HCT116 (cell line): ENCODE measurements at regions not wholly inside any gene's neighbourhood (a gene's known extent, or its start where the extent isn't known, plus 50 kb on each side); places are given as distances from the start of the nearest gene placed in this dataset.

Experiments
- ATAC-seq: fragments of 200-7000 bp; cut with Tn5 transposase; 2 replicates; pipeline ENCODE4 v1.9.1; 2020; ENCODE audit warnings: mild to moderate bottlenecking, moderate library complexity
- BruUV-seq: library from RNA; stranded (reverse); fragments of 400-500 nt; replicated peaks from 2 replicates; lab custom pipeline; 2021; lab: Mats Ljungman, UMichigan
- CTCF ChIA-PET: fragments of 300-600 bp; sonication (Branson Sonifier 250); formaldehyde crosslinking; loops from one replicate; lab custom pipeline; 2021; ENCODE audit warnings: antibody characterized with exemption; lab: Charles Lee
- POLR2A ChIA-PET: fragments of 300-600, 350-600 bp; sonication (Branson Sonifier 250); formaldehyde crosslinking; loops from one replicate; lab custom pipeline; 2021; ENCODE audit warnings: antibody characterized with exemption; lab: Charles Lee
- RAD21 ChIA-PET, 2 experiments: fragments of 300-600 bp; sonication (Branson Sonifier 250); formaldehyde crosslinking; loops; one replicate each; lab custom pipeline; 2023; ENCODE audit warnings: low total read pairs in 2 of 2; ENCODE audit not compliant: uncharacterized antibody in 2 of 2, unreplicated experiment in 2 of 2, low non-redundant PET in 1 of 2; lab: Charles Lee
- DNase-seq: peaks from one replicate; pipeline ENCODE4 v3.0.0-alpha.2; 2010; ENCODE audit warnings: low read depth, low spot score
- H2AFZ ChIP-seq: fragments of 200-600 bp; shearing (Covaris generic), sonication (generic); 2 replicates; pipeline ENCODE4 v1.6.1; 2017; ENCODE audit warnings: low read depth, mixed run types, mixed read lengths, antibody characterized with exemption, low read length; ENCODE audit not compliant: poor library complexity, severe bottlenecking
- H3K27ac ChIP-seq: 2 replicates; pipeline ENCODE4 v1.5.1; 2012; ENCODE audit warnings: low read depth, low read length
- H3K27me3 ChIP-seq: fragments of 200-600 bp; sonication (generic); 2 replicates; pipeline ENCODE4 v1.6.1; 2016; ENCODE audit warnings: mixed run types, low read length, mixed read lengths; ENCODE audit not compliant: insufficient read depth
- H3K36me3 ChIP-seq, 2 experiments: fragments of 200-500 bp in 1 of 2; fragments of 200-600 bp in 1 of 2; sonication (Bioruptor generic) in 1 of 2; sonication (generic) in 1 of 2; 2 replicates each; pipeline versions ENCODE4 v1.5.1 to v1.6.1; 2014 to 2016; ENCODE audit warnings: low read length in 2 of 2, inconsistent platforms in 1 of 2, mixed read lengths in 1 of 2, mixed run types in 1 of 2; ENCODE audit not compliant: insufficient read depth in 2 of 2, control insufficient read depth in 1 of 2
- H3K4me1 ChIP-seq, 2 experiments: fragments of 200-600 bp in 1 of 2; sonication (generic) in 1 of 2; 2 replicates each; pipeline versions ENCODE4 v1.5.1 to v1.6.1; 2012 to 2017; ENCODE audit warnings: low read length in 2 of 2, inconsistent platforms in 1 of 2, mild to moderate bottlenecking in 1 of 2, mixed read lengths in 1 of 2, mixed run types in 1 of 2, moderate library complexity in 1 of 2; ENCODE audit not compliant: insufficient read depth in 2 of 2, control insufficient read depth in 1 of 2
- H3K4me2 ChIP-seq: fragments of 200-600 bp; sonication (generic); 2 replicates; pipeline ENCODE4 v1.6.1; 2017; ENCODE audit warnings: mixed run types, low read length, mixed read lengths
- H3K4me3 ChIP-seq, 2 experiments: fragments of 200-600 bp in 1 of 2; sonication (generic) in 1 of 2; replicated peaks in 1 of 2; 2 replicates each; pipeline ENCODE4 v1.5.1; 2011 to 2016; ENCODE audit warnings: low read length in 2 of 2, control low read depth in 1 of 2, low read depth in 1 of 2, mild to moderate bottlenecking in 1 of 2, mixed read lengths in 1 of 2, mixed run types in 1 of 2
- H3K79me2 ChIP-seq: fragments of 200-600 bp; sonication (generic); 2 replicates; pipeline ENCODE4 v1.6.1; 2017; ENCODE audit warnings: mild to moderate bottlenecking, mixed run types, low read length, moderate library complexity, mixed read lengths; ENCODE audit not compliant: insufficient read depth
- H3K9ac ChIP-seq: fragments of 200-600 bp; sonication (generic); 2 replicates; pipeline ENCODE4 v1.6.1; 2016; ENCODE audit warnings: low read length, mixed read lengths
- H3K9me2 ChIP-seq: fragments of 200-600 bp; sonication (generic), shearing (Covaris generic); 2 replicates; pipeline ENCODE4 v1.6.1; 2017; ENCODE audit warnings: mixed run types, mild to moderate bottlenecking, moderate library complexity; ENCODE audit not compliant: insufficient read depth
- H3K9me3 ChIP-seq, 2 experiments: fragments of 200-500 bp in 1 of 2; fragments of 200-600 bp in 1 of 2; sonication (Bioruptor generic) in 1 of 2; sonication (generic) in 1 of 2; 2 replicates each; pipeline ENCODE4 v1.6.1; 2014 to 2017; ENCODE audit warnings: low read length in 2 of 2, mixed read lengths in 2 of 2, inconsistent platforms in 1 of 2, low read depth in 1 of 2, mild to moderate bottlenecking in 1 of 2, mixed run types in 1 of 2, moderate library complexity in 1 of 2; ENCODE audit not compliant: control insufficient read depth in 1 of 2, insufficient read depth in 1 of 2
- H4K20me1 ChIP-seq: fragments of 200-600 bp; sonication (generic), shearing (Covaris generic); 2 replicates; pipeline ENCODE4 v1.6.1; 2017; ENCODE audit warnings: mixed run types, mild to moderate bottlenecking, moderate library complexity; ENCODE audit not compliant: insufficient read depth
- CEBPB ChIP-seq: IDR thresholded peaks from 2 replicates; pipeline ENCODE4 v1.6.1; 2012; ENCODE audit warnings: low read depth
- EGR1 ChIP-seq: IDR thresholded peaks from 2 replicates; pipeline ENCODE4 v1.6.1; 2012; ENCODE audit warnings: low read depth
- ELF1 ChIP-seq: IDR thresholded peaks from 2 replicates; pipeline ENCODE4 v1.6.1; 2012; ENCODE audit warnings: low read depth, borderline replicate concordance
- EZH2 ChIP-seq: fragments of 200-600 bp; sonication (generic); IDR thresholded peaks from 2 replicates; pipeline ENCODE4 v1.6.1; 2017; ENCODE audit warnings: antibody characterized with exemption, mixed run types
- EZH2phosphoT487 ChIP-seq: fragments of 200-600 bp; IDR thresholded peaks from 2 replicates; pipeline ENCODE4 v1.6.1; 2018; ENCODE audit warnings: antibody characterized with exemption, borderline replicate concordance
- FOSL1 ChIP-seq: IDR thresholded peaks from 2 replicates; pipeline ENCODE4 v1.6.1; 2012; ENCODE audit warnings: low read depth
- JUND ChIP-seq: IDR thresholded peaks from 2 replicates; pipeline ENCODE4 v1.6.1; 2012
- POLR2A ChIP-seq: IDR thresholded peaks from 2 replicates; pipeline ENCODE4 v1.7.0; 2011; ENCODE audit warnings: borderline replicate concordance; ENCODE audit not compliant: insufficient read depth, insufficient read length; ENCODE audit errors: extremely low read depth
- POLR2AphosphoS5 ChIP-seq: IDR thresholded peaks from 2 replicates; pipeline ENCODE4 v1.6.1; 2011; ENCODE audit warnings: mild to moderate bottlenecking, low read depth, low read length, moderate library complexity
- RAD21 ChIP-seq: IDR thresholded peaks from 2 replicates; pipeline ENCODE4 v1.6.1; 2012; ENCODE audit warnings: low read depth, mild to moderate bottlenecking
- SIN3A ChIP-seq: IDR thresholded peaks from 2 replicates; pipeline ENCODE4 v1.6.1; 2012; ENCODE audit warnings: low read depth
- SP1 ChIP-seq: IDR thresholded peaks from 2 replicates; pipeline ENCODE4 v1.6.1; 2012; ENCODE audit warnings: low read depth
- SRF ChIP-seq: IDR thresholded peaks from 2 replicates; pipeline ENCODE4 v1.6.1; 2012; ENCODE audit warnings: low read depth
- YY1 ChIP-seq: IDR thresholded peaks from 2 replicates; pipeline ENCODE4 v1.6.1; 2011; ENCODE audit warnings: low read length, low read depth, moderate library complexity, mild to moderate bottlenecking; ENCODE audit not compliant: insufficient replicate concordance; ENCODE audit errors: extremely low read depth
- ZNF274 ChIP-seq: fragments of 200-500 bp; sonication (Bioruptor generic); IDR thresholded peaks from 2 replicates; pipeline ENCODE4 v1.6.1; 2014; ENCODE audit warnings: mild to moderate bottlenecking, low read depth, low read length, inconsistent platforms
- intact Hi-C: fragments of 100-400 bp; cut with micrococcal nuclease; formaldehyde crosslinking; loops from 2 replicates; pipeline ENCODE4 v1.10.0; 2022
- TF ChIP-seq, protein P1 (sequence below): IDR thresholded peaks from 2 replicates; pipeline ENCODE4 v1.6.1; 2012
- TF ChIP-seq, protein P2 (sequence below), 3 experiments: fragments of 200-600 bp in 1 of 3; sonication (generic) in 1 of 3; IDR thresholded peaks in 2 of 3; conservative IDR thresholded peaks in 1 of 3; 2 replicates each; pipeline ENCODE4 v1.5.1; 2012 to 2017; ENCODE audit warnings: low read depth in 2 of 3, low read length in 2 of 3, antibody characterized with exemption in 1 of 3, borderline replicate concordance in 1 of 3, control low read depth in 1 of 3, mild to moderate bottlenecking in 1 of 3, mixed read lengths in 1 of 3, mixed run types in 1 of 3, moderate library complexity in 1 of 3; ENCODE audit not compliant: insufficient read depth in 1 of 3
- TF ChIP-seq, protein P3 (sequence below): IDR thresholded peaks from 2 replicates; pipeline ENCODE4 v1.6.1; 2011; ENCODE audit warnings: mild to moderate bottlenecking, low read length, moderate library complexity; ENCODE audit not compliant: insufficient replicate concordance; ENCODE audit errors: extremely low read depth
- TF ChIP-seq, protein P4 (sequence below): IDR thresholded peaks from 2 replicates; pipeline ENCODE4 v1.6.1; 2012
- TF ChIP-seq, protein P5 (sequence below): IDR thresholded peaks from 2 replicates; pipeline ENCODE4 v1.6.1; 2012; ENCODE audit warnings: low read depth

DNA sequence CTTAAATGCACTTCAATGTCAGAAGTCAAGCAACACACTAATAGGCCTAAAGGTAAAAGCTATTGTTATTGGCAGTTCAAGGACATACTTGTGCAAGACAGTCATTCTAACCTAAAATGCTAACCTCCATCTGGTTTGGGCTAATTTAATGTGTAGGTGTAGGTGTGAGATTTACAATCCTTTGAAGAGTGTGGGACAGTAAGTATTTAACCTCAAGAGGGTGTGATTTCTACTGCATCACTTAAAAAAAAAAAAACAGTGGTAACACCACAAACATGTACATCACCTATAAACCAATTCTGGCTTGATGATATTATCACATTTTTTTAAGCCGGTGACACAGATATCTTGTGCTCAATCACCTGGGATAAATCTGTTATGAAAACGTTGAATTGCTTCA lies 127.5 kb upstream of the MEF2C start:
- Histone ChIP-seq H3K36me3 (no peaks in the 10 kb centered on the region), H3K79me2 (no peaks in the 10 kb centered on the region), H3K27me3 (no peaks in the 10 kb centered on the region), H3K4me2 (no peak overlapping the region), H2AFZ (no peak overlapping the region), H3K4me3 (no peak overlapping the region), H3K9me2 (no peaks in the 10 kb centered on the region; the same call in 1 of the 2 replicates), H3K4me1 (no peaks in the 10 kb centered on the region), H3K9me3 (no peaks in the 10 kb centered on the region), H4K20me1 (no peaks in the 10 kb centered on the region), H3K9ac (no peak overlapping the region), H3K27ac (no peak overlapping the region)
- DNase-seq (no peak), ATAC-seq (no peak)
- intact Hi-C loops, result no loop called here
- POLR2A ChIA-PET, result no interaction called here
- RAD21 ChIA-PET, result no interaction called here
- no TSS peak for BruUV-seq
- CTCF ChIA-PET, result no interaction called here
- no peak for TF ChIP-seq POLR2AphosphoS5
- no peak for TF ChIP-seq EGR1
- TF ChIP-seq, protein P1, sequence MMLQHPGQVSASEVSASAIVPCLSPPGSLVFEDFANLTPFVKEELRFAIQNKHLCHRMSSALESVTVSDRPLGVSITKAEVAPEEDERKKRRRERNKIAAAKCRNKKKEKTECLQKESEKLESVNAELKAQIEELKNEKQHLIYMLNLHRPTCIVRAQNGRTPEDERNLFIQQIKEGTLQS, result no peak
- TF ChIP-seq, protein P2, sequence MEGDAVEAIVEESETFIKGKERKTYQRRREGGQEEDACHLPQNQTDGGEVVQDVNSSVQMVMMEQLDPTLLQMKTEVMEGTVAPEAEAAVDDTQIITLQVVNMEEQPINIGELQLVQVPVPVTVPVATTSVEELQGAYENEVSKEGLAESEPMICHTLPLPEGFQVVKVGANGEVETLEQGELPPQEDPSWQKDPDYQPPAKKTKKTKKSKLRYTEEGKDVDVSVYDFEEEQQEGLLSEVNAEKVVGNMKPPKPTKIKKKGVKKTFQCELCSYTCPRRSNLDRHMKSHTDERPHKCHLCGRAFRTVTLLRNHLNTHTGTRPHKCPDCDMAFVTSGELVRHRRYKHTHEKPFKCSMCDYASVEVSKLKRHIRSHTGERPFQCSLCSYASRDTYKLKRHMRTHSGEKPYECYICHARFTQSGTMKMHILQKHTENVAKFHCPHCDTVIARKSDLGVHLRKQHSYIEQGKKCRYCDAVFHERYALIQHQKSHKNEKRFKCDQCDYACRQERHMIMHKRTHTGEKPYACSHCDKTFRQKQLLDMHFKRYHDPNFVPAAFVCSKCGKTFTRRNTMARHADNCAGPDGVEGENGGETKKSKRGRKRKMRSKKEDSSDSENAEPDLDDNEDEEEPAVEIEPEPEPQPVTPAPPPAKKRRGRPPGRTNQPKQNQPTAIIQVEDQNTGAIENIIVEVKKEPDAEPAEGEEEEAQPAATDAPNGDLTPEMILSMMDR (IDR thresholded peaks at IDR 0.05 in 2 of 3, conservative IDR thresholded peaks at IDR 0.05 in 1 of 3; ENCODE audit: borderline replicate concordance in 1 of 3, insufficient read depth in 1 of 3, low read depth in 2 of 3, low read length in 2 of 3), result no peak
- TF ChIP-seq, protein P3, sequence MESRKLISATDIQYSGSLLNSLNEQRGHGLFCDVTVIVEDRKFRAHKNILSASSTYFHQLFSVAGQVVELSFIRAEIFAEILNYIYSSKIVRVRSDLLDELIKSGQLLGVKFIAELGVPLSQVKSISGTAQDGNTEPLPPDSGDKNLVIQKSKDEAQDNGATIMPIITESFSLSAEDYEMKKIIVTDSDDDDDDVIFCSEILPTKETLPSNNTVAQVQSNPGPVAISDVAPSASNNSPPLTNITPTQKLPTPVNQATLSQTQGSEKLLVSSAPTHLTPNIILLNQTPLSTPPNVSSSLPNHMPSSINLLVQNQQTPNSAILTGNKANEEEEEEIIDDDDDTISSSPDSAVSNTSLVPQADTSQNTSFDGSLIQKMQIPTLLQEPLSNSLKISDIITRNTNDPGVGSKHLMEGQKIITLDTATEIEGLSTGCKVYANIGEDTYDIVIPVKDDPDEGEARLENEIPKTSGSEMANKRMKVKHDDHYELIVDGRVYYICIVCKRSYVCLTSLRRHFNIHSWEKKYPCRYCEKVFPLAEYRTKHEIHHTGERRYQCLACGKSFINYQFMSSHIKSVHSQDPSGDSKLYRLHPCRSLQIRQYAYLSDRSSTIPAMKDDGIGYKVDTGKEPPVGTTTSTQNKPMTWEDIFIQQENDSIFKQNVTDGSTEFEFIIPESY, result no peak
- TF ChIP-seq SIN3A, result no peak
- TF ChIP-seq, protein P4, sequence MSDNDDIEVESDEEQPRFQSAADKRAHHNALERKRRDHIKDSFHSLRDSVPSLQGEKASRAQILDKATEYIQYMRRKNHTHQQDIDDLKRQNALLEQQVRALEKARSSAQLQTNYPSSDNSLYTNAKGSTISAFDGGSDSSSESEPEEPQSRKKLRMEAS, result no peak
- TF ChIP-seq RAD21, result no peak
- no peak for TF ChIP-seq EZH2
- no peak for TF ChIP-seq SP1
- TF ChIP-seq, protein P5, sequence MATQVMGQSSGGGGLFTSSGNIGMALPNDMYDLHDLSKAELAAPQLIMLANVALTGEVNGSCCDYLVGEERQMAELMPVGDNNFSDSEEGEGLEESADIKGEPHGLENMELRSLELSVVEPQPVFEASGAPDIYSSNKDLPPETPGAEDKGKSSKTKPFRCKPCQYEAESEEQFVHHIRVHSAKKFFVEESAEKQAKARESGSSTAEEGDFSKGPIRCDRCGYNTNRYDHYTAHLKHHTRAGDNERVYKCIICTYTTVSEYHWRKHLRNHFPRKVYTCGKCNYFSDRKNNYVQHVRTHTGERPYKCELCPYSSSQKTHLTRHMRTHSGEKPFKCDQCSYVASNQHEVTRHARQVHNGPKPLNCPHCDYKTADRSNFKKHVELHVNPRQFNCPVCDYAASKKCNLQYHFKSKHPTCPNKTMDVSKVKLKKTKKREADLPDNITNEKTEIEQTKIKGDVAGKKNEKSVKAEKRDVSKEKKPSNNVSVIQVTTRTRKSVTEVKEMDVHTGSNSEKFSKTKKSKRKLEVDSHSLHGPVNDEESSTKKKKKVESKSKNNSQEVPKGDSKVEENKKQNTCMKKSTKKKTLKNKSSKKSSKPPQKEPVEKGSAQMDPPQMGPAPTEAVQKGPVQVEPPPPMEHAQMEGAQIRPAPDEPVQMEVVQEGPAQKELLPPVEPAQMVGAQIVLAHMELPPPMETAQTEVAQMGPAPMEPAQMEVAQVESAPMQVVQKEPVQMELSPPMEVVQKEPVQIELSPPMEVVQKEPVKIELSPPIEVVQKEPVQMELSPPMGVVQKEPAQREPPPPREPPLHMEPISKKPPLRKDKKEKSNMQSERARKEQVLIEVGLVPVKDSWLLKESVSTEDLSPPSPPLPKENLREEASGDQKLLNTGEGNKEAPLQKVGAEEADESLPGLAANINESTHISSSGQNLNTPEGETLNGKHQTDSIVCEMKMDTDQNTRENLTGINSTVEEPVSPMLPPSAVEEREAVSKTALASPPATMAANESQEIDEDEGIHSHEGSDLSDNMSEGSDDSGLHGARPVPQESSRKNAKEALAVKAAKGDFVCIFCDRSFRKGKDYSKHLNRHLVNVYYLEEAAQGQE, result no peak
- TF ChIP-seq FOSL1, result no peak
- TF ChIP-seq CEBPB, result no peak
- TF ChIP-seq YY1, result no peak
- TF ChIP-seq JUND, result no peak
- no peak for TF ChIP-seq EZH2phosphoT487
- no peak for TF ChIP-seq ELF1
- TF ChIP-seq ZNF274, result no peak
- TF ChIP-seq SRF, result no peak
- no peak for TF ChIP-seq POLR2A
